Mesothelial cell of epicardium (in vitro differentiated cells): ENCODE measurements at regions not wholly inside any gene's neighbourhood (a gene's known extent, or its start where the extent isn't known, plus 50 kb on each side); places are given as distances from the start of the nearest gene placed in this dataset.

Source experiments
- DNase-seq, 2 experiments: peaks; one replicate each; pipeline ENCODE4 v3.0.0; 2021; ENCODE audit warnings: low spot score in 2 of 2; ENCODE audit not compliant: unreplicated experiment in 2 of 2
- H3K27ac Mint-ChIP-seq: 2 replicates; pipeline ENCODE4 v1.8.0; 2021; ENCODE audit warnings: mixed read lengths
- H3K27me3 Mint-ChIP-seq: 2 replicates; pipeline ENCODE4 v1.8.0; 2021; ENCODE audit warnings: low read depth, mixed read lengths
- H3K36me3 Mint-ChIP-seq: 2 replicates; pipeline ENCODE4 v1.8.0; 2021; ENCODE audit warnings: mixed read lengths
- H3K4me1 Mint-ChIP-seq: 2 replicates; pipeline ENCODE4 v1.8.0; 2021; ENCODE audit warnings: mixed read lengths
- H3K4me3 Mint-ChIP-seq: 2 replicates; pipeline ENCODE4 v1.8.0; 2021; ENCODE audit warnings: mild to moderate bottlenecking, moderate library complexity, mixed read lengths
- H3K9me3 Mint-ChIP-seq: 2 replicates; pipeline ENCODE4 v1.8.0; 2021; ENCODE audit warnings: mixed read lengths
- CTCF ChIP-seq: fragments of 200-600 bp; sonication (generic); IDR thresholded peaks from one replicate; pipeline ENCODE4 v1.5.0; 2021; ENCODE audit warnings: antibody characterized with exemption; ENCODE audit not compliant: unreplicated experiment

- no peak overlapping the region for H3K4me3 Mint-ChIP-seq
- no peak for TF ChIP-seq CTCF
- peaks cover 14% of the 10 kb centered on the region for H3K4me1 Mint-ChIP-seq
- H3K9me3 Mint-ChIP-seq = no peaks in the 10 kb centered on the region
- H3K27ac Mint-ChIP-seq = no peak overlapping the region
- H3K27me3 Mint-ChIP-seq = peaks cover 18% of the 10 kb centered on the region
- no peak for DNase-seq
- H3K36me3 Mint-ChIP-seq = no peaks in the 10 kb centered on the region
Observed at GRCh38 chr16:73882651-73883050, 414.0 kb upstream of the PSMD7 start.

GRCh38 chr16:73882033-73882432 lies 414.6 kb upstream of the PSMD7 start:
- no peaks in the 10 kb centered on the region for H3K9me3 Mint-ChIP-seq
- H3K4me3 Mint-ChIP-seq = no peak overlapping the region
- peaks cover 14% of the 10 kb centered on the region for H3K27me3 Mint-ChIP-seq

GRCh38 chr16:73879621-73880020 lies 417.0 kb upstream of the PSMD7 start:
- Mint-ChIP-seq H3K4me3 (no peak overlapping the region), H3K27ac (no peak overlapping the region), H3K4me1 (peaks cover 12% of the 10 kb centered on the region), H3K9me3 (no peaks in the 10 kb centered on the region), H3K36me3 (no peaks in the 10 kb centered on the region), H3K27me3 (peaks cover 6% of the 10 kb centered on the region)
- DNase-seq = no peak
- TF ChIP-seq CTCF = no peak

More at GRCh38 chr16:73882033-73882432, 414.6 kb upstream of the PSMD7 start:
- DNase-seq = no peak
- no peak overlapping the region for H3K27ac Mint-ChIP-seq
- no peaks in the 10 kb centered on the region for H3K36me3 Mint-ChIP-seq
- TF ChIP-seq CTCF = no peak
- H3K4me1 Mint-ChIP-seq = peaks cover 10% of the 10 kb centered on the region

GRCh38 chr16:73878611-73879010 lies 418.0 kb upstream of the PSMD7 start:
- peaks cover 6% of the 10 kb centered on the region for H3K27me3 Mint-ChIP-seq
- TF ChIP-seq CTCF = peak; percentile 26
- no peak overlapping the region for H3K4me3 Mint-ChIP-seq
- H3K36me3 Mint-ChIP-seq = no peaks in the 10 kb centered on the region
- H3K4me1 Mint-ChIP-seq = peaks cover 20% of the 10 kb centered on the region
- no peak overlapping the region for H3K27ac Mint-ChIP-seq
- no peak for DNase-seq
- H3K9me3 Mint-ChIP-seq = no peaks in the 10 kb centered on the region

GRCh38 chr16:73877150-73877549 lies 419.5 kb upstream of the PSMD7 start:
- Mint-ChIP-seq H3K9me3 (no peaks in the 10 kb centered on the region), H3K4me3 (no peak overlapping the region), H3K4me1 (peaks cover 15% of the 10 kb centered on the region), H3K27ac (no peak overlapping the region), H3K36me3 (no peaks in the 10 kb centered on the region), H3K27me3 (peaks cover 6% of the 10 kb centered on the region)
- DNase-seq = no peak
- TF ChIP-seq CTCF = no peak

GRCh38 chr16:73875996-73876690 lies 420.5 kb upstream of the PSMD7 start:
- H3K27ac Mint-ChIP-seq = no peak overlapping the region
- H3K9me3 Mint-ChIP-seq = no peaks in the 10 kb centered on the region
- peaks cover 7% of the 10 kb centered on the region for H3K27me3 Mint-ChIP-seq
- peaks cover 11% of the 10 kb centered on the region for H3K4me1 Mint-ChIP-seq
- H3K4me3 Mint-ChIP-seq = no peak overlapping the region
- TF ChIP-seq CTCF = no peak
- no peaks in the 10 kb centered on the region for H3K36me3 Mint-ChIP-seq
- no peak for DNase-seq
